Calu3 (cell line): ENCODE measurements at regions not wholly inside any gene's neighbourhood (a gene's known extent, or its start where the extent isn't known, plus 50 kb on each side); places are given as distances from the start of the nearest gene placed in this dataset.

ENCODE experiments used
- BruUV-seq: library from RNA; stranded (reverse); fragments of 400-500 nt; replicated peaks from 2 replicates; lab custom pipeline; 2021; lab: Mats Ljungman, UMichigan
- CTCF ChIA-PET: fragments of 300-600 bp; sonication (Branson Sonifier 250); formaldehyde crosslinking; loops from one replicate; lab custom pipeline; 2022; ENCODE audit warnings: antibody characterized with exemption; lab: Charles Lee
- DNase-seq: peaks from one replicate; pipeline ENCODE4 v3.0.0; 2022
- H3K27ac Mint-ChIP-seq: one replicate; pipeline ENCODE4 v1.8.0; 2022; ENCODE audit warnings: mixed read lengths; ENCODE audit not compliant: unreplicated experiment
- H3K27me3 Mint-ChIP-seq: one replicate; pipeline ENCODE4 v1.8.0; 2022; ENCODE audit warnings: mixed read lengths; ENCODE audit not compliant: unreplicated experiment
- H3K36me3 Mint-ChIP-seq: one replicate; pipeline ENCODE4 v1.8.0; 2022; ENCODE audit warnings: mild to moderate bottlenecking, moderate library complexity, mixed read lengths; ENCODE audit not compliant: insufficient read depth, unreplicated experiment
- H3K4me1 Mint-ChIP-seq: one replicate; pipeline ENCODE4 v1.8.0; 2022; ENCODE audit warnings: mild to moderate bottlenecking, low read depth, mixed read lengths; ENCODE audit not compliant: unreplicated experiment
- H3K4me3 Mint-ChIP-seq: one replicate; pipeline ENCODE4 v1.8.0; 2022; ENCODE audit warnings: mild to moderate bottlenecking, low read depth, moderate library complexity, mixed read lengths; ENCODE audit not compliant: unreplicated experiment
- H3K9me3 Mint-ChIP-seq: one replicate; pipeline ENCODE4 v1.8.0; 2022; ENCODE audit warnings: low read depth, mixed read lengths; ENCODE audit not compliant: unreplicated experiment
- intact Hi-C: fragments of 100-400 bp; cut with micrococcal nuclease; formaldehyde crosslinking; loops from one replicate; pipeline ENCODE4 v1.10.0; 2022; ENCODE audit not compliant: unreplicated experiment
- TF ChIP-seq, protein P1 (sequence below): fragments of 200-600 bp; IDR thresholded peaks from one replicate; pipeline ENCODE4 v1.8.0; 2022; ENCODE audit warnings: antibody characterized with exemption; ENCODE audit not compliant: unreplicated experiment

DNA sequence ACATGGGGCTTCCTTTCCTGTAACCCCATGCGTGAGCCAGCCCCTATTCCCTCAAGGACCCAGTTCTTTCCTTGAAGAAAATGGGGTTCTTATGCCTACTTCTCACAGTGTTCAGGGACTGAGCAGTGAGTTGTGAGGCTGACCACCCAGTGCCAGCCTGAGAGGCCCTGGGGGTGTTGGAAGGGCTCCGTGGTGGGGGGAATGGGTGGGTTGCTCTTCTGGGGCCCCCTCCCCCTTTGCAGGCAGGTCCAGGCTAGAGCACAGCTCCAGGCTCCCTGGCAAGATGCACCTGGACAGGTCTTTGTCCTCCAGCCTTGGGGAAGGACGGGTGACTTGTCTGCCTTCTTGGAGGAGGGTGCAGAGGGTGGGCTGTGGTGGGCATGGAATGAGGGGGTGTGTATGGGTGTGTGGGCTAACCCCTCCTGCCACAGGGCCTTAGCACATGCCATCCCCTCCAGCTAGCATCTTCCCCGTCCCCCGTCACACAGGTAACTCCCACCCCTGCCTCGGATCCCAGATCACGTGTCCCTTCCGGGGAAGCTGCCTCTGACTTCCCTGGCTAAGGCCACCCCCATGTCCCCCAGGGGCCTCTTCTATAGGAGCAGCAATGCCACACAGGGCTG is 64.6 kb downstream of the MYEOV start:
- H3K9me3 Mint-ChIP-seq = no peaks in the 10 kb centered on the region
- H3K36me3 Mint-ChIP-seq = peaks cover 24% of the 10 kb centered on the region
- CTCF ChIA-PET = no interaction called here
- H3K4me3 Mint-ChIP-seq = no peak overlapping the region
- TF ChIP-seq, protein P1, sequence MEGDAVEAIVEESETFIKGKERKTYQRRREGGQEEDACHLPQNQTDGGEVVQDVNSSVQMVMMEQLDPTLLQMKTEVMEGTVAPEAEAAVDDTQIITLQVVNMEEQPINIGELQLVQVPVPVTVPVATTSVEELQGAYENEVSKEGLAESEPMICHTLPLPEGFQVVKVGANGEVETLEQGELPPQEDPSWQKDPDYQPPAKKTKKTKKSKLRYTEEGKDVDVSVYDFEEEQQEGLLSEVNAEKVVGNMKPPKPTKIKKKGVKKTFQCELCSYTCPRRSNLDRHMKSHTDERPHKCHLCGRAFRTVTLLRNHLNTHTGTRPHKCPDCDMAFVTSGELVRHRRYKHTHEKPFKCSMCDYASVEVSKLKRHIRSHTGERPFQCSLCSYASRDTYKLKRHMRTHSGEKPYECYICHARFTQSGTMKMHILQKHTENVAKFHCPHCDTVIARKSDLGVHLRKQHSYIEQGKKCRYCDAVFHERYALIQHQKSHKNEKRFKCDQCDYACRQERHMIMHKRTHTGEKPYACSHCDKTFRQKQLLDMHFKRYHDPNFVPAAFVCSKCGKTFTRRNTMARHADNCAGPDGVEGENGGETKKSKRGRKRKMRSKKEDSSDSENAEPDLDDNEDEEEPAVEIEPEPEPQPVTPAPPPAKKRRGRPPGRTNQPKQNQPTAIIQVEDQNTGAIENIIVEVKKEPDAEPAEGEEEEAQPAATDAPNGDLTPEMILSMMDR = no peak
- intact Hi-C loops = no loop called here
- no TSS peak for BruUV-seq
- no peaks in the 10 kb centered on the region for H3K27me3 Mint-ChIP-seq
- no peak overlapping the region for H3K27ac Mint-ChIP-seq
- DNase-seq = no peak
- peaks cover 16% of the 10 kb centered on the region for H3K4me1 Mint-ChIP-seq

DNA sequence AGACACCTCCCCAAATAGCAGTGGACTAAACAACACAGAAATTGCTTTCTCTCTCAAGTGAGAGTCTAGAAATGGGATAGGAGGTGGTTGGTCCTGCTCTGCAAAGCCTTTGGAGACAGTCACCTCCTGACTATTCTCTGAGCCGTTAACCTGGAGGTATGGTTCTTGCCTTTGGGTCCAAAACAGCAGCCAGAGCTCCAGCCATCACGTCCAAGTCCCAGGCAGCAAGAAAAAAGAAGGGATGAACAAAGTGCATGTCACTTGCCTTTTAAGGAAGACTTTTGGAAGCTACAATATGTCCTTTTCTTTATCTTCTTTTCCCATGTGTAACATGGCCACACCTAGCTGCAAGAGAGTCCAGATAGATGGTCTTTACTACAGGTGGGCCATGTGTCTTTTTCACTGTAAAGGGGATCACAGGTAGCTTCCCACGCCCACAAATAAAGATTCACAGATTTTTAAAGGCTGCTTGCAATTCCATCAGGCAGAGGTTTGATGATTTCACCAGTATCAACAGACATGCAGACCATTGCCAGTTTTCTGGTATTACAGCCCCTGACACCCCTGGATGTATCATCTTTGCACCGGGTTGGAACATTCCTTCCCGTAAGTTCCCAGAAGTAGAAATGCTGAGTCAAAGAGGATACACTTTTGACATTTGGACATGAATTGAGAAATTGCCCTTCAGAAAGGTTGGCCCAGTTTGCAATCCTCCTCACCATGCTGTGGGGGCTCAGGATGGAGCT is 66.0 kb downstream of the MYEOV start:
- H3K27ac Mint-ChIP-seq = no peak overlapping the region
- CTCF ChIA-PET = no interaction called here

DNA sequence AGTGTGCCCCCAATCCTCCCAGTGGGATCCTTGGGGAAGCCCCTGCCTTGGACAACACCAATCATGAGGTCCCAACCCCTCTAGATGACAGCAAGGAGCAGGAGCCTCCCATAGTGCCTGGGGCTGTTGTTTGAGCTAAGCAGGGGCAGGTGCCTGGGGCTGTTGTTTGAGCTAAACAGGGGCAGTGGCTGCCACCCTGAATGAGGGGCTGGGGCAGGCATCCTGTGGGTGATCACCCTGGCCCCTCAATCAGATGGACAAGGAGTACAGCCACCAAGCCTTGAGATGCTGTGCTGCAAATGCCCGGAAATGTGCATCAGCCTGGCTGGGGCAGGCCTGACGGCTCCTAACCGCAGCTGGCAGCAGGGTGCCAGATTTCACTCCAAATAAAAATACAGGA is 66.7 kb downstream of the MYEOV start:
- H3K9me3 Mint-ChIP-seq = no peaks in the 10 kb centered on the region
- BruUV-seq = no TSS peak
- peaks cover 16% of the 10 kb centered on the region for H3K36me3 Mint-ChIP-seq
- no peak for DNase-seq
- no peak overlapping the region for H3K27ac Mint-ChIP-seq
- H3K4me1 Mint-ChIP-seq = peaks cover 18% of the 10 kb centered on the region
- intact Hi-C loops = no loop called here
- CTCF ChIA-PET = interaction anchor here (1.0 kb wide), 1 partner anchor 58 kb away, joined by 3 read pairs; no protein-coding TSS in a partner anchor
- H3K4me3 Mint-ChIP-seq = no peak overlapping the region
- TF ChIP-seq, protein P1 = no peak
- no peaks in the 10 kb centered on the region for H3K27me3 Mint-ChIP-seq

More for the DNA sequence above, 66.0 kb downstream of the MYEOV start:
- H3K4me1 Mint-ChIP-seq = peaks cover 16% of the 10 kb centered on the region
- no peak overlapping the region for H3K4me3 Mint-ChIP-seq
- TF ChIP-seq, protein P1 = no peak
- H3K36me3 Mint-ChIP-seq = peaks cover 18% of the 10 kb centered on the region
- no peak for DNase-seq
- H3K9me3 Mint-ChIP-seq = no peaks in the 10 kb centered on the region
- H3K27me3 Mint-ChIP-seq = no peaks in the 10 kb centered on the region
- no TSS peak for BruUV-seq
- intact Hi-C loops = no loop called here

DNA sequence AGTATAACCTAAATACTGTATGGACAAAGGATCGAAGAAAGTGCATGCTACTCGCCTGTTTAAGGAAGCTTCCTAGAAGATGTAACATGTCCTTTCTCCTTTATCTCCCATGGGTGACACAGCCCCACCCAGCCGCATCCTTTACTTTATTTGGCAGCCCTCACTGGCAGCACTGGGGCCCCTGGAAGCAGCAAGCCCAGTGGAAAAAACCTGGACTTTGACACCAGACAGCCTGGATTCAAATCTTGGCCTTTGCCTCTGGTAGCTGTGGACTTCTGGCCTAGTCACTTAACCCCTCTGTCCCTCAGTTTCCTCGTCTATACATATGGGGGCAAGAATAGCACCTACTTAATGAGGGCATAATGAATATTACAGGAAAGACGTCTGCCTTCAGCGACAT is 67.1 kb downstream of the MYEOV start:
- TF ChIP-seq, protein P1 = no peak
- CTCF ChIA-PET = interaction anchor here (0.5 to 1.2 kb wide), 3 partner anchors 57 to 313 kb away, joined by 3 to 4 read pairs (median 4); no protein-coding TSS in a partner anchor
- H3K27me3 Mint-ChIP-seq = no peaks in the 10 kb centered on the region
- H3K36me3 Mint-ChIP-seq = peaks cover 20% of the 10 kb centered on the region
- peaks cover 22% of the 10 kb centered on the region for H3K4me1 Mint-ChIP-seq
- H3K4me3 Mint-ChIP-seq = no peak overlapping the region
- intact Hi-C loops = no loop called here
- BruUV-seq = no TSS peak
- H3K9me3 Mint-ChIP-seq = no peaks in the 10 kb centered on the region
- no peak for DNase-seq
- no peak overlapping the region for H3K27ac Mint-ChIP-seq
